ENCODE measurements at regions not wholly inside any gene's neighbourhood (a gene's known extent, or its start where the extent isn't known, plus 50 kb on each side); places are given as distances from the start of the nearest gene placed in this dataset.

GRCh38 chr18:27619090-27619772 lies 434.1 kb upstream of the CHST9 start:
- ATAC-seq, result no peak
- DNase-seq, result no peak
- Histone ChIP-seq H3K4me1 (no peaks in the 10 kb centered on the region), H3K4me3 (no peak overlapping the region), H3K27ac (no peak overlapping the region), H3K36me3 (no peaks in the 10 kb centered on the region), H3K9me3 (no peaks in the 10 kb centered on the region), H3K27me3 (no peaks in the 10 kb centered on the region)
- TF ChIP-seq, protein P1, sequence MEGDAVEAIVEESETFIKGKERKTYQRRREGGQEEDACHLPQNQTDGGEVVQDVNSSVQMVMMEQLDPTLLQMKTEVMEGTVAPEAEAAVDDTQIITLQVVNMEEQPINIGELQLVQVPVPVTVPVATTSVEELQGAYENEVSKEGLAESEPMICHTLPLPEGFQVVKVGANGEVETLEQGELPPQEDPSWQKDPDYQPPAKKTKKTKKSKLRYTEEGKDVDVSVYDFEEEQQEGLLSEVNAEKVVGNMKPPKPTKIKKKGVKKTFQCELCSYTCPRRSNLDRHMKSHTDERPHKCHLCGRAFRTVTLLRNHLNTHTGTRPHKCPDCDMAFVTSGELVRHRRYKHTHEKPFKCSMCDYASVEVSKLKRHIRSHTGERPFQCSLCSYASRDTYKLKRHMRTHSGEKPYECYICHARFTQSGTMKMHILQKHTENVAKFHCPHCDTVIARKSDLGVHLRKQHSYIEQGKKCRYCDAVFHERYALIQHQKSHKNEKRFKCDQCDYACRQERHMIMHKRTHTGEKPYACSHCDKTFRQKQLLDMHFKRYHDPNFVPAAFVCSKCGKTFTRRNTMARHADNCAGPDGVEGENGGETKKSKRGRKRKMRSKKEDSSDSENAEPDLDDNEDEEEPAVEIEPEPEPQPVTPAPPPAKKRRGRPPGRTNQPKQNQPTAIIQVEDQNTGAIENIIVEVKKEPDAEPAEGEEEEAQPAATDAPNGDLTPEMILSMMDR (IDR thresholded peaks at IDR 0.05), result no peak
- intact Hi-C loops (cut with DNase I), result no loop called here

- TF ChIP-seq, protein P1 (IDR thresholded peaks at IDR 0.05), result no peak
- H3K4me3 ChIP-seq, result no peak overlapping the region
- no peaks in the 10 kb centered on the region for H3K9me3 ChIP-seq
- no peaks in the 10 kb centered on the region for H3K36me3 ChIP-seq
- ATAC-seq (no peak), DNase-seq (no peak)
- H3K4me1 ChIP-seq, result no peaks in the 10 kb centered on the region
- no peak overlapping the region for H3K27ac ChIP-seq
- H3K27me3 ChIP-seq, result no peaks in the 10 kb centered on the region
- intact Hi-C loops (cut with DNase I), result no loop called here
These were observed 431.2 kb upstream of the CHST9 start for GRCh38 chr18:27616324-27616723.

DNA sequence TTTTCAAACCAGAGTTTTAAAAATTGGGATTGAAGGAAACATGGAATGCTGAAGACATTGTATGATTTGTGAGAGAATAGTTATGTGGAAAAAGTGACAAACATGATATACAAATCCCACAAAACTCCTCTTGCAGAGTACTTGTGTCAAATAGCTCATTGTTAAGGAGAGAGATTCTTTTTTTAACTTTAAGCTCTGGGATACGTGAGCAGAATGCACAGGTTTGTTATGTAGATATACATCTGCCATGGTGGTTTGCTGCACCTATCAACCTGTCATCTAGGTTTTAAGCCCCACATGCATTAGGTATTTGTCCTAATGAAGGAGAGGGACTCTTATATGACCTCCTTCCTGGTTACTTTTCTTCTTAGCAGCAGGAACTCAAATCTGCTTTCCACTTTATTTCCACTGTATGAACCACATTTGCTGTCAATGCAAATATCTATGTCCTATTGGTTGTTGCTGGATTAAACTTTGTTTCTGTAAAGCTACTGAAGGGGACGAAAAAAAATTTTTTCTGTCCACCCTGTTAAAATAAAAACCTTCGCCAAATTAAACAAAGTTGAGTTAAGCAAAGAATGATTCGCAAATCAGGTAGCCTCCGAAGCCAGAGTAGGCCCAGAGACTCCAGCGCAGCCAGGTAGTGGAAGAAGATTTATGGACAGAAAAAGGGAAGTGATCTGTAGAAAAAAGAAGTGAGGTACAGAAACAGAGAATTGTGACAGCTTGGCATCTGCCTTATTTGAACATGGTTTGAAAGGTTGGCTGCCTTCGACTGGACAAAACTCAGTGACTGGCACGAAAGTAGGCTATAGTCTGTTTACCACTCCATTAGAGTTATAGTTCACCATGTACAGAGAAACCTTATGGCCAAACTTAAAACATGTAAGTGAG lies 430.1 kb upstream of the CHST9 start:
- intact Hi-C loops (cut with DNase I), result no loop called here
- no peak for DNase-seq
- H3K4me3 ChIP-seq, result no peak overlapping the region
- H3K27ac ChIP-seq, result no peak overlapping the region
- no peaks in the 10 kb centered on the region for H3K36me3 ChIP-seq
- ATAC-seq, result no peak
- no peaks in the 10 kb centered on the region for H3K9me3 ChIP-seq
- TF ChIP-seq, protein P1 (IDR thresholded peaks at IDR 0.05), result no peak
- H3K4me1 ChIP-seq, result no peaks in the 10 kb centered on the region
- no peaks in the 10 kb centered on the region for H3K27me3 ChIP-seq

GRCh38 chr18:27609221-27609620 lies 424.1 kb upstream of the CHST9 start:
- ATAC-seq (no peak), DNase-seq (no peak)
- Histone ChIP-seq H3K27ac (no peak overlapping the region), H3K4me1 (no peaks in the 10 kb centered on the region), H3K36me3 (no peaks in the 10 kb centered on the region), H3K4me3 (no peak overlapping the region), H3K9me3 (no peaks in the 10 kb centered on the region), H3K27me3 (no peaks in the 10 kb centered on the region)
- intact Hi-C loops (cut with DNase I), result no loop called here
- TF ChIP-seq, protein P1 (IDR thresholded peaks at IDR 0.05), result no peak

GRCh38 chr18:27608742-27609141 lies 423.6 kb upstream of the CHST9 start:
- TF ChIP-seq, protein P1 (IDR thresholded peaks at IDR 0.05), result peak; percentile 36
- no peaks in the 10 kb centered on the region for H3K9me3 ChIP-seq
- intact Hi-C loops (cut with DNase I), result no loop called here
- no peaks in the 10 kb centered on the region for H3K4me1 ChIP-seq
- no peak for DNase-seq
- H3K4me3 ChIP-seq, result no peak overlapping the region
- no peaks in the 10 kb centered on the region for H3K36me3 ChIP-seq
- no peaks in the 10 kb centered on the region for H3K27me3 ChIP-seq
- no peak for ATAC-seq
- H3K27ac ChIP-seq, result no peak overlapping the region
